ENCODE measurements at regions not wholly inside any gene's neighbourhood (a gene's known extent, or its start where the extent isn't known, plus 50 kb on each side); places are given as distances from the start of the nearest gene placed in this dataset.

- no peak for TF ChIP-seq FOXP2 (optimal IDR thresholded peaks at IDR 0.05; ENCODE audit: borderline replicate concordance, extremely low read depth, extremely low read length, insufficient read depth)
- no peak for TF ChIP-seq POLR2AphosphoS5 (IDR thresholded peaks at IDR 0.05; ENCODE audit: low read depth, low read length)
Measured at GRCh38 chr21:31447505-31447904, 103.4 kb upstream of the TIAM1 start.

All from PFSK-1 (cell line).